Astrocyte of the spinal cord (primary cell): ENCODE measurements at regions not wholly inside any gene's neighbourhood (a gene's known extent, or its start where the extent isn't known, plus 50 kb on each side); places are given as distances from the start of the nearest gene placed in this dataset.

Experiments
- DNase-seq: peaks from one replicate; pipeline ENCODE4 v3.0.0; 2011; ENCODE audit warnings: low read depth, low spot score
- H3K4me3 ChIP-seq: 2 replicates; pipeline ENCODE4 v1.5.1; 2011; ENCODE audit warnings: low read depth, mild to moderate bottlenecking, low read length, moderate library complexity
- CTCF ChIP-seq: IDR thresholded peaks from 2 replicates; pipeline ENCODE4 v1.5.1; 2012; ENCODE audit warnings: low read depth, mild to moderate bottlenecking, low read length, inconsistent platforms
- in situ Hi-C: cut with HindIII; loops from 2 replicates; pipeline ENCODE4 v1.10.0; 2017; ENCODE audit warnings: low sequenced_read_pairs

- no peak for DNase-seq
- no peak overlapping the region for H3K4me3 ChIP-seq
- TF ChIP-seq CTCF: no peak
- in situ Hi-C loops: no loop called here
Measured at GRCh38 chr1:81299892-81300291, 500.8 kb upstream of the ADGRL2 start.

- in situ Hi-C loops: no loop called here
- peak; percentile 14 for DNase-seq
- H3K4me3 ChIP-seq: no peak overlapping the region
- TF ChIP-seq CTCF: no peak
Measured at GRCh38 chr1:81298266-81298665, 502.5 kb upstream of the ADGRL2 start.

- in situ Hi-C loops: no loop called here
- no peak for TF ChIP-seq CTCF
- DNase-seq: peak; percentile 10
Measured at GRCh38 chr1:81296601-81297000, 504.1 kb upstream of the ADGRL2 start.

GRCh38 chr1:81290326-81290725 lies 510.4 kb upstream of the ADGRL2 start:
- no peak for DNase-seq
- TF ChIP-seq CTCF: no peak
- in situ Hi-C loops: no loop called here
- H3K4me3 ChIP-seq: no peak overlapping the region

More at GRCh38 chr1:81296601-81297000, 504.1 kb upstream of the ADGRL2 start:
- no peak overlapping the region for H3K4me3 ChIP-seq

GRCh38 chr1:81288689-81289088 lies 512.0 kb upstream of the ADGRL2 start:
- DNase-seq: no peak
- in situ Hi-C loops: no loop called here
- TF ChIP-seq CTCF: no peak

GRCh38 chr1:81287411-81288080 lies 513.2 kb upstream of the ADGRL2 start:
- in situ Hi-C loops: no loop called here
- H3K4me3 ChIP-seq: no peak overlapping the region
- no peak for DNase-seq
- no peak for TF ChIP-seq CTCF

More at GRCh38 chr1:81288689-81289088, 512.0 kb upstream of the ADGRL2 start:
- no peak overlapping the region for H3K4me3 ChIP-seq

GRCh38 chr1:81270051-81270450 lies 530.7 kb upstream of the ADGRL2 start:
- in situ Hi-C loops: no loop called here
- no peak overlapping the region for H3K4me3 ChIP-seq
- DNase-seq: no peak
- TF ChIP-seq CTCF: no peak
